Esophagus squamous epithelium (tissue), 4 donors: ENCODE measurements at regions not wholly inside any gene's neighbourhood (a gene's known extent, or its start where the extent isn't known, plus 50 kb on each side); places are given as distances from the start of the nearest gene placed in this dataset.

ENCODE experiments used
- CTCF ChIP-seq, 6 experiments: fragments of 450-650 bp in 4 of 6; fragments of 200-600 bp in 2 of 6; sonication (generic) in 2 of 6; IDR thresholded peaks; one replicate each; pipeline ENCODE4 v1.5.1; 2016 to 2019; ENCODE audit warnings: antibody characterized with exemption in 6 of 6, mild to moderate bottlenecking in 4 of 6, moderate library complexity in 4 of 6
- POLR2A ChIP-seq, 4 donors: fragments of 450-650 bp; IDR thresholded peaks; one replicate each; pipeline ENCODE4 v1.6.1; 2017; ENCODE audit warnings: antibody characterized with exemption in 4 of 4, mild to moderate bottlenecking in 4 of 4, moderate library complexity in 3 of 4

- TF ChIP-seq CTCF (IDR thresholded peaks at IDR 0.05) (no peak), POLR2A (IDR thresholded peaks at IDR 0.05) (no peak)
Measured at GRCh38 chr12:69107541-69107940, 131.8 kb upstream of the CPSF6 start.
